ENCODE measurements at regions not wholly inside any gene's neighbourhood (a gene's known extent, or its start where the extent isn't known, plus 50 kb on each side); places are given as distances from the start of the nearest gene placed in this dataset.

- no peaks in the 10 kb centered on the region for H3K27me3 ChIP-seq (replicated peaks; ENCODE audit: control insufficient read depth, insufficient read depth, low read length, poor library complexity, severe bottlenecking)
- no peak overlapping the region for H3K4me3 ChIP-seq (ENCODE audit: insufficient read depth, low read depth, low read length, poor library complexity, severe bottlenecking)
- H3K36me3 ChIP-seq (ENCODE audit: control insufficient read depth, insufficient read depth, low read length): no peaks in the 10 kb centered on the region
- DNase-seq: no peak
- no peaks in the 10 kb centered on the region for H3K9me3 ChIP-seq (ENCODE audit: control insufficient read depth, low read length)
- H3K27ac ChIP-seq (ENCODE audit: insufficient read depth, low read length, poor library complexity, severe bottlenecking): no peak overlapping the region
- H3K4me1 ChIP-seq (ENCODE audit: control insufficient read depth, insufficient read depth, low read length, poor library complexity, severe bottlenecking): no peaks in the 10 kb centered on the region
Observed at GRCh38 chr5:118006219-118006618, 982.1 kb downstream of the DTWD2 start.

GRCh38 chr5:117999939-118000549 is 988.3 kb downstream of the DTWD2 start:
- no peak overlapping the region for H3K4me3 ChIP-seq (ENCODE audit: insufficient read depth, low read depth, low read length, poor library complexity, severe bottlenecking)
- DNase-seq: no peak
- no peaks in the 10 kb centered on the region for H3K36me3 ChIP-seq (ENCODE audit: control insufficient read depth, insufficient read depth, low read length)
- H3K27ac ChIP-seq (ENCODE audit: insufficient read depth, low read length, poor library complexity, severe bottlenecking): no peak overlapping the region
- H3K27me3 ChIP-seq (replicated peaks; ENCODE audit: control insufficient read depth, insufficient read depth, low read length, poor library complexity, severe bottlenecking): no peaks in the 10 kb centered on the region
- H3K4me1 ChIP-seq (ENCODE audit: control insufficient read depth, insufficient read depth, low read length, poor library complexity, severe bottlenecking): no peaks in the 10 kb centered on the region
- no peaks in the 10 kb centered on the region for H3K9me3 ChIP-seq (ENCODE audit: control insufficient read depth, low read length)

GRCh38 chr5:117982691-117983090 is 1005.7 kb downstream of the DTWD2 start:
- Histone ChIP-seq H3K4me3 (ENCODE audit: insufficient read depth, low read depth, low read length, poor library complexity, severe bottlenecking) (no peak overlapping the region), H3K9me3 (ENCODE audit: control insufficient read depth, low read length) (no peaks in the 10 kb centered on the region), H3K27ac (ENCODE audit: insufficient read depth, low read length, poor library complexity, severe bottlenecking) (no peak overlapping the region), H3K36me3 (ENCODE audit: control insufficient read depth, insufficient read depth, low read length) (no peaks in the 10 kb centered on the region), H3K27me3 (replicated peaks; ENCODE audit: control insufficient read depth, insufficient read depth, low read length, poor library complexity, severe bottlenecking) (no peaks in the 10 kb centered on the region), H3K4me1 (ENCODE audit: control insufficient read depth, insufficient read depth, low read length, poor library complexity, severe bottlenecking) (no peaks in the 10 kb centered on the region)
- DNase-seq: no peak

- Histone ChIP-seq H3K36me3 (ENCODE audit: control insufficient read depth, insufficient read depth, low read length) (no peaks in the 10 kb centered on the region), H3K9me3 (ENCODE audit: control insufficient read depth, low read length) (no peaks in the 10 kb centered on the region), H3K4me1 (ENCODE audit: control insufficient read depth, insufficient read depth, low read length, poor library complexity, severe bottlenecking) (no peaks in the 10 kb centered on the region), H3K27me3 (replicated peaks; ENCODE audit: control insufficient read depth, insufficient read depth, low read length, poor library complexity, severe bottlenecking) (no peaks in the 10 kb centered on the region), H3K4me3 (ENCODE audit: insufficient read depth, low read depth, low read length, poor library complexity, severe bottlenecking) (no peak overlapping the region), H3K27ac (ENCODE audit: insufficient read depth, low read length, poor library complexity, severe bottlenecking) (no peak overlapping the region)
- no peak for DNase-seq
Observed at GRCh38 chr5:117973785-117974184, 1014.6 kb downstream of the DTWD2 start.

- Histone ChIP-seq H3K36me3 (ENCODE audit: control insufficient read depth, insufficient read depth, low read length) (no peaks in the 10 kb centered on the region), H3K27ac (ENCODE audit: insufficient read depth, low read length, poor library complexity, severe bottlenecking) (no peak overlapping the region)
- no peak for DNase-seq
Observed at GRCh38 chr5:117955831-117956230, 1032.5 kb downstream of the DTWD2 start.

GRCh38 chr5:117954331-117954730 is 1034.0 kb downstream of the DTWD2 start:
- no peak overlapping the region for H3K4me3 ChIP-seq (ENCODE audit: insufficient read depth, low read depth, low read length, poor library complexity, severe bottlenecking)
- H3K27ac ChIP-seq (ENCODE audit: insufficient read depth, low read length, poor library complexity, severe bottlenecking): no peak overlapping the region
- H3K27me3 ChIP-seq (replicated peaks; ENCODE audit: control insufficient read depth, insufficient read depth, low read length, poor library complexity, severe bottlenecking): no peaks in the 10 kb centered on the region
- H3K36me3 ChIP-seq (ENCODE audit: control insufficient read depth, insufficient read depth, low read length): no peaks in the 10 kb centered on the region
- no peaks in the 10 kb centered on the region for H3K4me1 ChIP-seq (ENCODE audit: control insufficient read depth, insufficient read depth, low read length, poor library complexity, severe bottlenecking)
- no peak for DNase-seq
- H3K9me3 ChIP-seq (ENCODE audit: control insufficient read depth, low read length): peaks cover 5% of the 10 kb centered on the region

More at GRCh38 chr5:117955831-117956230, 1032.5 kb downstream of the DTWD2 start:
- H3K4me1 ChIP-seq (ENCODE audit: control insufficient read depth, insufficient read depth, low read length, poor library complexity, severe bottlenecking): no peaks in the 10 kb centered on the region
- no peaks in the 10 kb centered on the region for H3K27me3 ChIP-seq (replicated peaks; ENCODE audit: control insufficient read depth, insufficient read depth, low read length, poor library complexity, severe bottlenecking)
- H3K9me3 ChIP-seq (ENCODE audit: control insufficient read depth, low read length): peaks cover 5% of the 10 kb centered on the region
- H3K4me3 ChIP-seq (ENCODE audit: insufficient read depth, low read depth, low read length, poor library complexity, severe bottlenecking): no peak overlapping the region

- DNase-seq: no peak
- Histone ChIP-seq H3K4me3 (ENCODE audit: insufficient read depth, low read depth, low read length, poor library complexity, severe bottlenecking) (no peak overlapping the region), H3K4me1 (ENCODE audit: control insufficient read depth, insufficient read depth, low read length, poor library complexity, severe bottlenecking) (no peaks in the 10 kb centered on the region), H3K9me3 (ENCODE audit: control insufficient read depth, low read length) (peaks cover 5% of the 10 kb centered on the region), H3K36me3 (ENCODE audit: control insufficient read depth, insufficient read depth, low read length) (no peaks in the 10 kb centered on the region), H3K27ac (ENCODE audit: insufficient read depth, low read length, poor library complexity, severe bottlenecking) (no peak overlapping the region), H3K27me3 (replicated peaks; ENCODE audit: control insufficient read depth, insufficient read depth, low read length, poor library complexity, severe bottlenecking) (no peaks in the 10 kb centered on the region)
Observed at GRCh38 chr5:117953272-117953671, 1035.1 kb downstream of the DTWD2 start.

GRCh38 chr5:117947836-117948235 is 1040.5 kb downstream of the DTWD2 start:
- no peak overlapping the region for H3K4me3 ChIP-seq (ENCODE audit: insufficient read depth, low read depth, low read length, poor library complexity, severe bottlenecking)
- H3K27ac ChIP-seq (ENCODE audit: insufficient read depth, low read length, poor library complexity, severe bottlenecking): no peak overlapping the region
- H3K36me3 ChIP-seq (ENCODE audit: control insufficient read depth, insufficient read depth, low read length): no peaks in the 10 kb centered on the region
- no peaks in the 10 kb centered on the region for H3K27me3 ChIP-seq (replicated peaks; ENCODE audit: control insufficient read depth, insufficient read depth, low read length, poor library complexity, severe bottlenecking)
- no peak for DNase-seq
- H3K4me1 ChIP-seq (ENCODE audit: control insufficient read depth, insufficient read depth, low read length, poor library complexity, severe bottlenecking): no peaks in the 10 kb centered on the region
- no peaks in the 10 kb centered on the region for H3K9me3 ChIP-seq (ENCODE audit: control insufficient read depth, low read length)

GRCh38 chr5:117947121-117947520 is 1041.2 kb downstream of the DTWD2 start:
- Histone ChIP-seq H3K27ac (ENCODE audit: insufficient read depth, low read length, poor library complexity, severe bottlenecking) (no peak overlapping the region), H3K27me3 (replicated peaks; ENCODE audit: control insufficient read depth, insufficient read depth, low read length, poor library complexity, severe bottlenecking) (no peaks in the 10 kb centered on the region), H3K36me3 (ENCODE audit: control insufficient read depth, insufficient read depth, low read length) (no peaks in the 10 kb centered on the region), H3K4me3 (ENCODE audit: insufficient read depth, low read depth, low read length, poor library complexity, severe bottlenecking) (no peak overlapping the region), H3K9me3 (ENCODE audit: control insufficient read depth, low read length) (no peaks in the 10 kb centered on the region), H3K4me1 (ENCODE audit: control insufficient read depth, insufficient read depth, low read length, poor library complexity, severe bottlenecking) (no peaks in the 10 kb centered on the region)
- no peak for DNase-seq

- no peak for DNase-seq
- H3K4me1 ChIP-seq (ENCODE audit: control insufficient read depth, insufficient read depth, low read length, poor library complexity, severe bottlenecking): no peaks in the 10 kb centered on the region
- no peak overlapping the region for H3K27ac ChIP-seq (ENCODE audit: insufficient read depth, low read length, poor library complexity, severe bottlenecking)
- no peaks in the 10 kb centered on the region for H3K9me3 ChIP-seq (ENCODE audit: control insufficient read depth, low read length)
- H3K27me3 ChIP-seq (replicated peaks; ENCODE audit: control insufficient read depth, insufficient read depth, low read length, poor library complexity, severe bottlenecking): no peaks in the 10 kb centered on the region
- no peak overlapping the region for H3K4me3 ChIP-seq (ENCODE audit: insufficient read depth, low read depth, low read length, poor library complexity, severe bottlenecking)
- no peaks in the 10 kb centered on the region for H3K36me3 ChIP-seq (ENCODE audit: control insufficient read depth, insufficient read depth, low read length)
Observed at GRCh38 chr5:117945258-117945657, 1043.1 kb downstream of the DTWD2 start.

Data from effector memory CD4-positive, alpha-beta T cell (primary cell).